ENCODE measurements at regions not wholly inside any gene's neighbourhood (a gene's known extent, or its start where the extent isn't known, plus 50 kb on each side); places are given as distances from the start of the nearest gene placed in this dataset.

- TF ChIP-seq POLR2A (IDR thresholded peaks at IDR 0.05) (no peak), CTCF (IDR thresholded peaks at IDR 0.05) (no peak)
Observed at GRCh38 chr19:30304540-30304939, 67.6 kb upstream of the ZNF536 start.
